DND-41 (cell line): ENCODE measurements at regions not wholly inside any gene's neighbourhood (a gene's known extent, or its start where the extent isn't known, plus 50 kb on each side); places are given as distances from the start of the nearest gene placed in this dataset.

Source experiments
- ATAC-seq: fragments of 200-7000 bp; cut with Tn5 transposase; 3 replicates; pipeline ENCODE4 v1.9.1; 2021; ENCODE audit warnings: low read depth; ENCODE audit not compliant: insufficient read depth
- DNase-seq: peaks from one replicate; pipeline ENCODE4 v3.0.0-alpha.2; 2020
- H2AFZ ChIP-seq: 2 replicates; pipeline ENCODE4 v1.6.0; 2012; ENCODE audit warnings: low read depth, low read length
- H3K27ac ChIP-seq: 2 replicates; pipeline ENCODE4 v1.5.1; 2012; ENCODE audit warnings: low read length, inconsistent platforms
- H3K27me3 ChIP-seq: fragments of 200-600 bp; sonication (generic); 2 replicates; pipeline ENCODE4 v1.6.0; 2012; ENCODE audit warnings: low read length, mild to moderate bottlenecking, inconsistent platforms; ENCODE audit not compliant: insufficient read depth, poor library complexity
- H3K36me3 ChIP-seq: 2 replicates; pipeline ENCODE4 v1.5.1; 2012; ENCODE audit warnings: low read length, inconsistent platforms; ENCODE audit not compliant: insufficient read depth
- H3K4me1 ChIP-seq: 2 replicates; pipeline ENCODE4 v1.5.1; 2012; ENCODE audit warnings: mild to moderate bottlenecking, low read length; ENCODE audit not compliant: insufficient read depth
- H3K4me2 ChIP-seq: 2 replicates; pipeline ENCODE4 v1.6.0; 2012; ENCODE audit warnings: mild to moderate bottlenecking, moderate library complexity, low read length, inconsistent platforms; ENCODE audit not compliant: insufficient read depth
- H3K4me3 ChIP-seq, 2 experiments: fragments of 200-600 bp in 1 of 2; shearing (Covaris generic) in 1 of 2; 2 replicates each; pipeline ENCODE4 v1.5.1; 2012 to 2016; ENCODE audit warnings: inconsistent platforms in 2 of 2, low read length in 2 of 2, mild to moderate bottlenecking in 2 of 2, low read depth in 1 of 2, moderate library complexity in 1 of 2
- H3K79me2 ChIP-seq: 2 replicates; pipeline ENCODE4 v1.6.0; 2012; ENCODE audit warnings: low read length, inconsistent platforms; ENCODE audit not compliant: insufficient read depth
- H3K9ac ChIP-seq: 2 replicates; pipeline ENCODE4 v1.6.0; 2012; ENCODE audit warnings: low read depth, mild to moderate bottlenecking, inconsistent platforms, low read length, moderate library complexity
- H3K9me3 ChIP-seq: 2 replicates; pipeline ENCODE4 v1.5.1; 2012; ENCODE audit warnings: low read length, moderate library complexity, mild to moderate bottlenecking, inconsistent platforms; ENCODE audit not compliant: insufficient read depth, severe bottlenecking
- H4K20me1 ChIP-seq: 2 replicates; pipeline ENCODE4 v1.6.0; 2012; ENCODE audit warnings: low read length; ENCODE audit not compliant: insufficient read depth
- CTCF ChIP-seq: IDR thresholded peaks from 2 replicates; pipeline ENCODE4 v1.5.1; 2012; ENCODE audit warnings: borderline replicate concordance, low read length, moderate library complexity, mild to moderate bottlenecking; ENCODE audit not compliant: poor library complexity, severe bottlenecking; ENCODE audit errors: extremely low read depth
- EZH2 ChIP-seq: IDR thresholded peaks from 3 replicates; pipeline ENCODE4 v1.6.1; 2012; ENCODE audit warnings: borderline replicate concordance, low read depth, mild to moderate bottlenecking, moderate library complexity, low read length, inconsistent platforms; ENCODE audit not compliant: severe bottlenecking

GRCh38 chr5:164713682-164714081, 1208.3 kb downstream of the MAT2B start:
- Histone ChIP-seq H4K20me1 (no peaks in the 10 kb centered on the region), H3K27ac (no peak overlapping the region), H3K9me3 (no peaks in the 10 kb centered on the region), H3K79me2 (no peaks in the 10 kb centered on the region), H3K4me1 (no peaks in the 10 kb centered on the region), H3K9ac (no peak overlapping the region), H3K36me3 (no peaks in the 10 kb centered on the region), H3K4me3 (no peak overlapping the region), H3K27me3 (no peaks in the 10 kb centered on the region), H2AFZ (no peak overlapping the region), H3K4me2 (no peak overlapping the region)
- ATAC-seq (no peak), DNase-seq (no peak)
- no peak for TF ChIP-seq CTCF
- TF ChIP-seq EZH2 = no peak

- no peaks in the 10 kb centered on the region for H3K9me3 ChIP-seq
- no peak overlapping the region for H3K4me2 ChIP-seq
- no peak overlapping the region for H3K4me3 ChIP-seq
Measured at GRCh38 chr5:164721116-164721515, 1215.7 kb downstream of the MAT2B start.

GRCh38 chr5:164721656-164722055, 1216.2 kb downstream of the MAT2B start:
- Histone ChIP-seq H3K27ac (no peak overlapping the region), H3K79me2 (no peaks in the 10 kb centered on the region), H3K4me2 (no peak overlapping the region), H4K20me1 (no peaks in the 10 kb centered on the region), H3K9me3 (no peaks in the 10 kb centered on the region), H3K9ac (no peak overlapping the region), H2AFZ (no peak overlapping the region), H3K4me1 (no peaks in the 10 kb centered on the region), H3K27me3 (no peaks in the 10 kb centered on the region), H3K4me3 (no peak overlapping the region), H3K36me3 (no peaks in the 10 kb centered on the region)
- DNase-seq = no peak
- no peak for TF ChIP-seq EZH2
- TF ChIP-seq CTCF = no peak
- no peak for ATAC-seq

More at GRCh38 chr5:164721116-164721515, 1215.7 kb downstream of the MAT2B start:
- no peak overlapping the region for H3K9ac ChIP-seq
- no peaks in the 10 kb centered on the region for H3K27me3 ChIP-seq
- no peak overlapping the region for H2AFZ ChIP-seq
- no peaks in the 10 kb centered on the region for H4K20me1 ChIP-seq
- ATAC-seq (no peak), DNase-seq (no peak)
- H3K27ac ChIP-seq = no peak overlapping the region
- no peaks in the 10 kb centered on the region for H3K79me2 ChIP-seq
- TF ChIP-seq EZH2 = no peak
- no peak for TF ChIP-seq CTCF
- H3K36me3 ChIP-seq = no peaks in the 10 kb centered on the region
- no peaks in the 10 kb centered on the region for H3K4me1 ChIP-seq

- H2AFZ ChIP-seq = no peak overlapping the region
- no peaks in the 10 kb centered on the region for H4K20me1 ChIP-seq
- no peaks in the 10 kb centered on the region for H3K36me3 ChIP-seq
- no peaks in the 10 kb centered on the region for H3K79me2 ChIP-seq
- H3K9ac ChIP-seq = no peak overlapping the region
- no peak overlapping the region for H3K4me3 ChIP-seq
- H3K4me1 ChIP-seq = no peaks in the 10 kb centered on the region
- H3K9me3 ChIP-seq = no peaks in the 10 kb centered on the region
- no peak overlapping the region for H3K4me2 ChIP-seq
- DNase-seq = no peak
- no peaks in the 10 kb centered on the region for H3K27me3 ChIP-seq
- TF ChIP-seq CTCF = no peak
- H3K27ac ChIP-seq = no peak overlapping the region
- no peak for ATAC-seq
Measured at GRCh38 chr5:164722702-164723101, 1217.3 kb downstream of the MAT2B start.
